ENCODE measurements at regions not wholly inside any gene's neighbourhood (a gene's known extent, or its start where the extent isn't known, plus 50 kb on each side); places are given as distances from the start of the nearest gene placed in this dataset.

- no peak for DNase-seq
Observed at GRCh38 chr13:34776390-34776981, 165.6 kb upstream of the NBEA start.

GRCh38 chr13:34777089-34777913, 164.8 kb upstream of the NBEA start:
- no peak for DNase-seq

DNA sequence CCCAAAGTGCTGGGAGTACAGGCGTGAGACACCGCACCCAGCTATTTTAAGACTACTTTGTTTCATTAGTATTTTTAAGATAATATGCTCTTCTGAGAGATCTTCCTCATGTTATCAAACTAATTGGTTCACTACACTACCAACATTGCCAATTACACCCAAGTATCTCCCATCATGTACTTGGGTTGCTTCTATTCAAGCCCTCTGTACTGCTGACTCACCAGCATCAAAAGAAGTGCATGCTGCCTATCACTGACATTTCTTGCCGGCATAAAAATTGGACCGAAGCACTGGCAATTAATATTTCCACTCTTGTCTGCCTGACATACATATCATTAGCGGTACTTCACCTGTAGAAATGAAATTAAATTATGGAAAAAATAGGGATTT, 164.2 kb upstream of the NBEA start:
- DNase-seq, result no peak

GRCh38 chr13:34779171-34779570, 162.9 kb upstream of the NBEA start:
- no peak for DNase-seq

- no peak for DNase-seq
Observed at GRCh38 chr13:34793301-34793700, 148.8 kb upstream of the NBEA start.

- DNase-seq, result no peak
Observed at GRCh38 chr13:34803756-34804155, 138.3 kb upstream of the NBEA start.

DNA sequence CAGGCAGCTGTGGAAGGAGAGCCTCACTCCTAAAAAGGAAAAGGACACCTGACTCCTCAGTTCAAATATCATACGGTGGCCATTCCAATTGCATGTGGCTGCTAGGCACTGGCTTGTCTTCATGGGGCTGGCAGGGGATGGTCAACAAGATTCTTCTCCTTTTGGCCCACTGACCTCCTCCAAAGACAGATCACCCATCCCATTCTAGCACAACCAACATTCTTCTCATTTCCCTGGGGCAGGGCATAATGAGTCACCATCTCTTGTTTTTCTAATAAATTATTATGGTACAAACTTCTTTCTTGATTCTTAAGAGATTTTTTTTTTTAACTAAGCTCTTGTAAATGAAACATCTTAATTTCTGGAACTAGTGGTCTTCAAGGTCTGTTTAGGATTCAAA, 136.7 kb upstream of the NBEA start:
- no peak for DNase-seq

- no peak for DNase-seq
Observed at GRCh38 chr13:34808649-34809048, 133.4 kb upstream of the NBEA start.

- no peak for DNase-seq
Observed at GRCh38 chr13:34810996-34811395, 131.1 kb upstream of the NBEA start.

- no peak for DNase-seq
Observed at GRCh38 chr13:34815526-34815925, 126.5 kb upstream of the NBEA start.

GRCh38 chr13:34816245-34816884, 125.7 kb upstream of the NBEA start:
- DNase-seq, result no peak

- DNase-seq, result no peak
Observed at GRCh38 chr13:34816908-34817665, 125.0 kb upstream of the NBEA start.

DNA sequence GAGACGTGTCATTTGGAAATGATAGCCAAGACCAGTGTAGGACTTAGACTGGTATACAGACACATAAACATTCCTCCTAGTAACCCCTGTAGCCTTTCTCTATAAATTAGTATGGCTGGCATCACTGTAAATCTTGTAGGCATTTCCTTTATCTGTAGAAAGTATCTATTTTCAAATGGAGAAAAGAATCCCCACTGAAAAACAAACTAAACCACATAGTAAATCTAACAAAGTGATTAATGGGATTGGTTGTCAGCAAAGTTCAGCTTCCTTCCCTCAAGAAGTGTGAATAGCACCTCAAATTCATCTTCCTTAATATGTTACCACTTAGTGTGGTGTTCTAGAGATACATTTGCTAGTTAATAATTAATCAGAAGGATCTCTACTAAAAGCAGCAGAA, 119.4 kb upstream of the NBEA start:
- DNase-seq, result no peak

GRCh38 chr13:34826432-34826831, 115.6 kb upstream of the NBEA start:
- no peak for DNase-seq

GRCh38 chr13:34833562-34834182, 108.4 kb upstream of the NBEA start:
- DNase-seq, result no peak

- DNase-seq, result no peak
Observed at GRCh38 chr13:34842466-34842865, 99.6 kb upstream of the NBEA start.

GRCh38 chr13:34847766-34848165, 94.3 kb upstream of the NBEA start:
- DNase-seq, result no peak

DNA sequence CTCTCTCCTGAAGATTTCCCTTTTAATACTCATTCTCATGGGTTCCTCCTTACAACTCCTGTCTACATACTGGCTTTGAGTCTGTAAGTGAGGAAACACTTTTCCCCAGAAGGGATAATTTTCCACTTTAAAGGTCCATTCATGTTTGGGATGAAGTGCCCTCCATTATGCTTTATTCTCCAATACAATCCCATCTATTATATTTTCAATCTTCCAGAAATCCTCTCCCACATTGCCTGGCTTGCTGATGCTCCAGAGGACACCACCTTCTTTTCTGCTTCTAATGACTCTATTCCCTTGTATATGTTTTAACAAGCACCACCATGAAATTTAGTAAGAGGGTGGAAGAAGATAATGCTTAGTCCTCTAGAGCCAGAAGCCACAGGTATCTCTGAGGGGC, 92.7 kb upstream of the NBEA start:
- DNase-seq, result no peak

GRCh38 chr13:34853161-34853560, 88.9 kb upstream of the NBEA start:
- no peak for DNase-seq

GRCh38 chr13:34857558-34858325, 84.3 kb upstream of the NBEA start:
- DNase-seq, result no peak

- no peak for DNase-seq
Observed at GRCh38 chr13:34862311-34862710, 79.8 kb upstream of the NBEA start.

DNA sequence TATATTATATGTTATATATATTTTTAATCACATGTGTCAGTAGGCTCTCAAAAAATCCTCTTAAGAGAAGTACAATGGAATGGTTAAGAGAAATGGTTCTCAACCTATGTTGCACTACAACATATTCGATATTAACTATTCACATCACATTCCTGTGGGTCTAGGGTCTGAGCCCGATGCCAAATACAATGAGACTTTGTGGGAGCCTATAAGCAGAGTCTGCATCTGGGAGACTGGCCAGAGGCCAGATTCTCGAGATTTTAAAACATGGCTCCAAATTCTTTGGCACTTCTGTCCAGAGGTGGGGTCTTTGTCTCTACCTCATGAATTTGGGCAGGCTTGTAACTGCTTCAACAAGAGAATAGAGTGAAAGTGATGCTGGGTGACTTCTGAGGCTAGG, 79.4 kb upstream of the NBEA start:
- no peak for DNase-seq

Measured in NCI-H1694 treated with DMSO at 0.1 percent for 48 hours (cell line).